Natural killer cell (primary cell): ENCODE measurements at regions not wholly inside any gene's neighbourhood (a gene's known extent, or its start where the extent isn't known, plus 50 kb on each side); places are given as distances from the start of the nearest gene placed in this dataset.
"Not testable (repeated sequence)": the region's sequence is repeated elsewhere in the genome, so short reads cannot be mapped to it uniquely, and the experiment has no call there.

Source experiments
- ATAC-seq, 3 donors: fragments of 150-1000 bp in 2 of 3; fragments of 200-7000 bp in 1 of 3; cut with Tn5 transposase; 1 replicate in 1 of 3; 2 replicates in 2 of 3; pipeline ENCODE4 v1.10.0; 2021; ENCODE audit warnings: mild to moderate bottlenecking in 2 of 3, moderate library complexity in 2 of 3
- DNase-seq, 2 donors: peaks; one replicate each; pipeline versions ENCODE4 v3.0.0 to v3.0.0-alpha.2; 2013 to 2021; ENCODE audit warnings: mixed read lengths in 1 of 2
- H3K27ac ChIP-seq: one replicate; pipeline ENCODE4 v1.5.1; 2013; ENCODE audit warnings: mild to moderate bottlenecking, low read length
- H3K27me3 ChIP-seq: one replicate; pipeline ENCODE4 v1.6.1; 2013; ENCODE audit warnings: low read length; ENCODE audit not compliant: control insufficient read depth, insufficient read depth
- H3K36me3 ChIP-seq: one replicate; pipeline ENCODE4 v1.6.1; 2013; ENCODE audit warnings: low read length; ENCODE audit not compliant: control insufficient read depth, insufficient read depth
- H3K4me1 ChIP-seq: one replicate; pipeline ENCODE4 v1.6.1; 2013; ENCODE audit warnings: low read length; ENCODE audit not compliant: control insufficient read depth, insufficient read depth
- H3K4me3 ChIP-seq: one replicate; pipeline ENCODE4 v1.5.1; 2013; ENCODE audit warnings: low read length
- H3K9me3 ChIP-seq: one replicate; pipeline ENCODE4 v1.6.1; 2013; ENCODE audit warnings: low read length; ENCODE audit not compliant: control insufficient read depth, insufficient read depth
- H3K27ac Mint-ChIP-seq, 2 donors: one replicate each; pipeline ENCODE4 v1.8.0; 2022; ENCODE audit warnings: mild to moderate bottlenecking in 2 of 2, mixed read lengths in 2 of 2, moderate library complexity in 1 of 2
- H3K27me3 Mint-ChIP-seq, 2 donors: one replicate each; pipeline ENCODE4 v1.8.0; 2022; ENCODE audit warnings: low read depth in 2 of 2, mixed read lengths in 2 of 2
- H3K36me3 Mint-ChIP-seq: one replicate; pipeline ENCODE4 v1.8.0; 2022; ENCODE audit warnings: mixed read lengths
- H3K4me1 Mint-ChIP-seq, 2 donors: one replicate each; pipeline ENCODE4 v1.8.0; 2022; ENCODE audit warnings: mixed read lengths in 2 of 2
- H3K4me3 Mint-ChIP-seq: one replicate; pipeline ENCODE4 v1.8.0; 2022; ENCODE audit warnings: mild to moderate bottlenecking, moderate library complexity, mixed read lengths
- H3K9me3 Mint-ChIP-seq, 2 donors: one replicate each; pipeline ENCODE4 v1.8.0; 2022; ENCODE audit warnings: mixed read lengths in 2 of 2
- WGBS: methylation state at CpG from one replicate; pipeline ENCODE4 v1.1.7; 2013; ENCODE audit warnings: missing lambda C conversion rate; ENCODE audit not compliant: insufficient coverage; 5-methylcytosine and 5-hydroxymethylcytosine counted together
- intact Hi-C: fragments of 100-400 bp; cut with micrococcal nuclease; formaldehyde crosslinking; loops from one replicate; pipeline ENCODE4 v1.14.2; 2022
- TF ChIP-seq, protein P1 (sequence below): fragments of 200-600 bp; IDR thresholded peaks from one replicate; pipeline ENCODE4 v1.8.0; 2022; ENCODE audit warnings: antibody characterized with exemption

DNA sequence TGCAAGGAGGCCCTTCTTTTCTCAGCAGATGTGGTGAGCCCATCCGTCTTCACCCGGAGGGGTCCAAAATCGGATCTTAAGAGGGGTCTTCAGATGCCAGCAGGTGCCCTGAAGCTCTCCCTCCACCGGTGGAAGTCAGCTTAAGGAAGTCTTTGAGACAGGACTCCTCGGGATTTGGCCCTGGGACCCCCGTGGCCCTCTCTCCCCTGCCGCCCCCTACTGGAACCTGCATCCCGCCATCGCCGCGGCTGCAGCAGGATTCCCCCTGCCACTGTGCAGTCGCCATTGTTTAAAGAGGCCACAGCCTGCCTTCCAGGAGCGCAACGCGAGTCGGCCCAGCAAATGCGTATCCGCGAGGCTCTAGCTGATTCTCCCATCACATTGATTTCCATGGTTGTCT, 292.5 kb upstream of the ZNF337 start:
- Histone ChIP-seq H3K27me3 (no peaks in the 10 kb centered on the region), H3K36me3 (no peaks in the 10 kb centered on the region), H3K4me3 (no peak overlapping the region), H3K9me3 (no peaks in the 10 kb centered on the region), H3K27ac (no peak overlapping the region), H3K4me1 (peaks cover 39% of the 10 kb centered on the region)
- Mint-ChIP-seq H3K9me3 (no peaks in the 10 kb centered on the region), H3K4me1 (peaks cover 41 to 43% of the 10 kb centered on the region in 2 donors), H3K27me3 (peaks cover 0 to 3% of the 10 kb centered on the region in 2 donors), H3K27ac (no peak overlapping the region), H3K36me3 (no peaks in the 10 kb centered on the region), H3K4me3 (no peak overlapping the region)
- 96% methylated on average over 19 of the region's 19 CpGs for WGBS
- intact Hi-C loops = no loop called here
- ATAC-seq (no peak), DNase-seq (no peak)
- TF ChIP-seq, protein P1, sequence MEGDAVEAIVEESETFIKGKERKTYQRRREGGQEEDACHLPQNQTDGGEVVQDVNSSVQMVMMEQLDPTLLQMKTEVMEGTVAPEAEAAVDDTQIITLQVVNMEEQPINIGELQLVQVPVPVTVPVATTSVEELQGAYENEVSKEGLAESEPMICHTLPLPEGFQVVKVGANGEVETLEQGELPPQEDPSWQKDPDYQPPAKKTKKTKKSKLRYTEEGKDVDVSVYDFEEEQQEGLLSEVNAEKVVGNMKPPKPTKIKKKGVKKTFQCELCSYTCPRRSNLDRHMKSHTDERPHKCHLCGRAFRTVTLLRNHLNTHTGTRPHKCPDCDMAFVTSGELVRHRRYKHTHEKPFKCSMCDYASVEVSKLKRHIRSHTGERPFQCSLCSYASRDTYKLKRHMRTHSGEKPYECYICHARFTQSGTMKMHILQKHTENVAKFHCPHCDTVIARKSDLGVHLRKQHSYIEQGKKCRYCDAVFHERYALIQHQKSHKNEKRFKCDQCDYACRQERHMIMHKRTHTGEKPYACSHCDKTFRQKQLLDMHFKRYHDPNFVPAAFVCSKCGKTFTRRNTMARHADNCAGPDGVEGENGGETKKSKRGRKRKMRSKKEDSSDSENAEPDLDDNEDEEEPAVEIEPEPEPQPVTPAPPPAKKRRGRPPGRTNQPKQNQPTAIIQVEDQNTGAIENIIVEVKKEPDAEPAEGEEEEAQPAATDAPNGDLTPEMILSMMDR = no peak

GRCh38 chr20:25987928-25988560, 291.4 kb upstream of the ZNF337 start:
- H3K4me3 ChIP-seq, H3K36me3 ChIP-seq, intact Hi-C loops, H3K9me3 Mint-ChIP-seq, DNase-seq, H3K27ac ChIP-seq, ATAC-seq, H3K27me3 ChIP-seq, H3K9me3 ChIP-seq, H3K36me3 Mint-ChIP-seq, H3K27me3 Mint-ChIP-seq: not testable (repeated sequence)
- H3K4me1 ChIP-seq = peaks cover 48% of the 10 kb centered on the region
- H3K27ac Mint-ChIP-seq = peak overlapping the region; percentile 61 to 87
- WGBS = 93% methylated on average over 14 of the region's 14 CpGs
- H3K4me3 Mint-ChIP-seq = peak overlapping the region; percentile 73
- H3K4me1 Mint-ChIP-seq = peaks cover 52 to 54% of the 10 kb centered on the region in 2 donors

GRCh38 chr20:25987073-25987927, 290.6 kb upstream of the ZNF337 start:
- TF ChIP-seq, protein P1 = peak; percentile 27
- Mint-ChIP-seq H3K36me3 (no peaks in the 10 kb centered on the region), H3K27me3 (no peaks in the 10 kb centered on the region), H3K9me3 (no peaks in the 10 kb centered on the region), H3K27ac (peak overlapping the region; percentile 43 to 87), H3K4me3 (peak overlapping the region; percentile 73), H3K4me1 (peaks cover 60 to 62% of the 10 kb centered on the region in 2 donors)
- DNase-seq (peak; percentile 56 to 73), ATAC-seq (peak; percentile 53 to 85 (median 81))
- Histone ChIP-seq H3K36me3 (no peaks in the 10 kb centered on the region), H3K4me1 (peaks cover 48% of the 10 kb centered on the region), H3K9me3 (no peaks in the 10 kb centered on the region), H3K27ac (no peak overlapping the region), H3K27me3 (no peaks in the 10 kb centered on the region), H3K4me3 (peak overlapping the region; percentile 46)
- 25% methylated on average over 42 of the region's 46 CpGs for WGBS
- intact Hi-C loops = no loop called here

GRCh38 chr20:25985597-25985996, 288.9 kb upstream of the ZNF337 start:
- Histone ChIP-seq H3K4me3 (peak overlapping the region; percentile 46), H3K4me1 (peaks cover 48% of the 10 kb centered on the region), H3K27ac (no peak overlapping the region), H3K27me3 (no peaks in the 10 kb centered on the region), H3K9me3 (no peaks in the 10 kb centered on the region), H3K36me3 (no peaks in the 10 kb centered on the region)
- TF ChIP-seq, protein P1 = no peak
- peaks cover 64 to 79% of the 10 kb centered on the region in 2 donors for H3K4me1 Mint-ChIP-seq
- H3K36me3 Mint-ChIP-seq = no peaks in the 10 kb centered on the region
- H3K27me3 Mint-ChIP-seq = no peaks in the 10 kb centered on the region
- H3K4me3 Mint-ChIP-seq = peak overlapping the region; percentile 73
- H3K9me3 Mint-ChIP-seq = no peaks in the 10 kb centered on the region
- ATAC-seq = no peak
- 94% methylated on average over 15 of the region's 15 CpGs for WGBS
- H3K27ac Mint-ChIP-seq = peak overlapping the region; percentile 44 to 87
- no peak for DNase-seq
- intact Hi-C loops = no loop called here
